Neuronal stem cell (in vitro differentiated cells): ENCODE measurements at regions not wholly inside any gene's neighbourhood (a gene's known extent, or its start where the extent isn't known, plus 50 kb on each side); places are given as distances from the start of the nearest gene placed in this dataset.
A peak's percentile ranks its signal among the peaks of the same experiment; 100 is the strongest.

ENCODE experiments used
- DNase-seq: peaks from one replicate; pipeline ENCODE4 v3.0.0-alpha.2; 2013; ENCODE audit warnings: low spot score
- H2AFZ ChIP-seq: one replicate; pipeline ENCODE4 v1.6.1; 2013; ENCODE audit warnings: mild to moderate bottlenecking, low read length, inconsistent platforms
- H2AK5ac ChIP-seq: 2 replicates; pipeline ENCODE4 v1.6.1; 2013; ENCODE audit warnings: low read depth, mild to moderate bottlenecking, inconsistent platforms, low read length, moderate library complexity, mixed read lengths
- H2BK120ac ChIP-seq: 2 replicates; pipeline ENCODE4 v1.6.1; 2013; ENCODE audit warnings: low read depth, mild to moderate bottlenecking, inconsistent platforms, low read length, moderate library complexity, mixed read lengths
- H2BK12ac ChIP-seq: one replicate; pipeline ENCODE4 v1.6.1; 2013; ENCODE audit warnings: low read length, inconsistent platforms
- H2BK15ac ChIP-seq: 2 replicates; pipeline ENCODE4 v1.6.1; 2013; ENCODE audit warnings: mild to moderate bottlenecking, low read length, inconsistent platforms, mixed read lengths
- H2BK5ac ChIP-seq: one replicate; pipeline ENCODE4 v1.6.1; 2013; ENCODE audit warnings: inconsistent platforms, mild to moderate bottlenecking, low read length, moderate library complexity
- H3K14ac ChIP-seq: one replicate; pipeline ENCODE4 v1.6.1; 2013; ENCODE audit warnings: low read length, inconsistent platforms
- H3K18ac ChIP-seq: 2 replicates; pipeline ENCODE4 v1.6.1; 2013; ENCODE audit warnings: low read length, inconsistent platforms
- H3K23ac ChIP-seq: 2 replicates; pipeline ENCODE4 v1.6.1; 2013; ENCODE audit warnings: low read depth, mild to moderate bottlenecking, mixed read lengths, low read length, inconsistent platforms; ENCODE audit not compliant: poor library complexity
- H3K27ac ChIP-seq: replicated peaks from 3 replicates; pipeline ENCODE4 v1.5.1; 2013; ENCODE audit warnings: low read length, inconsistent platforms
- H3K27me3 ChIP-seq, 3 experiments: 2 replicates each; pipeline ENCODE4 v1.6.1; 2013; ENCODE audit warnings: low read length in 3 of 3, mild to moderate bottlenecking in 2 of 3, inconsistent platforms in 1 of 3, low read depth in 1 of 3, mixed read lengths in 1 of 3, moderate library complexity in 1 of 3; ENCODE audit not compliant: control insufficient read depth in 3 of 3, insufficient read depth in 3 of 3
- H3K36me3 ChIP-seq, 2 donors: replicated peaks in 1 of 2; 2 replicates each; pipeline ENCODE4 v1.6.1; 2013; ENCODE audit warnings: low read length in 2 of 2; ENCODE audit not compliant: control insufficient read depth in 2 of 2, insufficient read depth in 2 of 2
- H3K4ac ChIP-seq: 2 replicates; pipeline ENCODE4 v1.6.1; 2013; ENCODE audit warnings: inconsistent platforms, mild to moderate bottlenecking, low read length, moderate library complexity
- H3K4me1 ChIP-seq, 2 donors: 1 replicate in 1 of 2; 2 replicates in 1 of 2; pipeline ENCODE4 v1.6.1; 2013; ENCODE audit warnings: low read length in 2 of 2, low read depth in 1 of 2; ENCODE audit not compliant: control insufficient read depth in 2 of 2, insufficient read depth in 1 of 2
- H3K4me2 ChIP-seq: one replicate; pipeline ENCODE4 v1.6.1; 2013; ENCODE audit warnings: mild to moderate bottlenecking, low read length, inconsistent platforms; ENCODE audit not compliant: insufficient read depth, poor library complexity, severe bottlenecking
- H3K4me3 ChIP-seq, 2 donors: 2 replicates each; pipeline ENCODE4 v1.5.1; 2013; ENCODE audit warnings: low read length in 2 of 2, mild to moderate bottlenecking in 2 of 2, inconsistent platforms in 1 of 2, moderate library complexity in 1 of 2
- H3K79me1 ChIP-seq: one replicate; pipeline ENCODE4 v1.6.1; 2013; ENCODE audit warnings: low read depth, mild to moderate bottlenecking, inconsistent platforms, low read length, moderate library complexity
- H3K9ac ChIP-seq: one replicate; pipeline ENCODE4 v1.6.1; 2013; ENCODE audit warnings: mild to moderate bottlenecking, low read depth, low read length, inconsistent platforms; ENCODE audit not compliant: poor library complexity
- H3K9me3 ChIP-seq, 2 donors: replicated peaks in 1 of 2; 2 replicates each; pipeline versions ENCODE3 to v1.6.1; 2013; ENCODE audit warnings: low read length in 2 of 2, mild to moderate bottlenecking in 2 of 2, inconsistent platforms in 1 of 2, low read depth in 1 of 2, mixed read lengths in 1 of 2, moderate library complexity in 1 of 2; ENCODE audit not compliant: control insufficient read depth in 2 of 2, insufficient read depth in 1 of 2
- H4K8ac ChIP-seq: one replicate; pipeline ENCODE4 v1.6.1; 2013; ENCODE audit warnings: low read depth, mild to moderate bottlenecking, inconsistent platforms, low read length, moderate library complexity
- H4K91ac ChIP-seq: one replicate; pipeline ENCODE4 v1.6.1; 2013; ENCODE audit warnings: low read length, low read depth, mild to moderate bottlenecking, inconsistent platforms; ENCODE audit not compliant: poor library complexity
- WGBS, 2 donors: extraction: QIAGEN DNeasy Blood & Tissue Kit; methylation state at CpG; one replicate each; pipeline ENCODE4 v1.1.7; 2013; ENCODE audit warnings: missing lambda C conversion rate in 2 of 2, mixed read lengths in 1 of 2; ENCODE audit not compliant: insufficient read length in 2 of 2, insufficient replicate concordance in 1 of 2; ENCODE audit errors: extremely low coverage in 2 of 2; 5-methylcytosine and 5-hydroxymethylcytosine counted together

DNA sequence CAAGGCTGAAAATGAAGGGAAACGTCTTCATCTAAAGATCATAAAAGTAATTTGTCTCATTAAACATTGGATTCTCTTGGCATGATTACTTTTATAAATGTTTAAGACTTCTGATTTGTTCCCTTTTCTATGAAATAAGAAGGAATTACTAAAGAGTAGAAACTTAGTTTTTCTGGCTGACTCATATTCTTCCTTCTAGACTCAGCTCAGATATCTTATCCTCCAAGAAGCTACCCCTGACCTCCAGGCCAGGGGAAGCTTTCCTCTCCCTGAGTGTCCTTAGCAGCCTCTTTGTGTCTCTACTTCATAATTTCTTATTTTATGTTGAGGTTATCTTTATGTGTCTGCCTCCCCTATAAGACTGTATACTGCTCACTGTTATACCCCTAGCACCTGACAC, 291.9 kb upstream of the STT3B start:
- Histone ChIP-seq H2BK15ac (no peak overlapping the region), H3K4ac (no peak overlapping the region), H3K4me1 (peaks cover 0 to 7% of the 10 kb centered on the region in 2 donors), H3K4me3 (no peak overlapping the region), H2BK5ac (no peak overlapping the region), H2BK120ac (no peak overlapping the region), H3K9ac (no peak overlapping the region), H2AK5ac (no peak overlapping the region), H3K4me2 (no peak overlapping the region), H2AFZ (no peak overlapping the region), H4K91ac (no peak overlapping the region), H3K79me1 (no peaks in the 10 kb centered on the region), H2BK12ac (no peak overlapping the region), H3K27me3 (no peaks in the 10 kb centered on the region), H3K36me3 (no peaks in the 10 kb centered on the region), H4K8ac (no peak overlapping the region), H3K23ac (no peak overlapping the region), H3K9me3 (no peaks in the 10 kb centered on the region), H3K18ac (no peak overlapping the region), H3K27ac (no peak overlapping the region), H3K14ac (no peak overlapping the region)
- WGBS, 2 donors: no CpG with 5 or more reads among the region's 1 CpG
- DNase-seq: no peak

DNA sequence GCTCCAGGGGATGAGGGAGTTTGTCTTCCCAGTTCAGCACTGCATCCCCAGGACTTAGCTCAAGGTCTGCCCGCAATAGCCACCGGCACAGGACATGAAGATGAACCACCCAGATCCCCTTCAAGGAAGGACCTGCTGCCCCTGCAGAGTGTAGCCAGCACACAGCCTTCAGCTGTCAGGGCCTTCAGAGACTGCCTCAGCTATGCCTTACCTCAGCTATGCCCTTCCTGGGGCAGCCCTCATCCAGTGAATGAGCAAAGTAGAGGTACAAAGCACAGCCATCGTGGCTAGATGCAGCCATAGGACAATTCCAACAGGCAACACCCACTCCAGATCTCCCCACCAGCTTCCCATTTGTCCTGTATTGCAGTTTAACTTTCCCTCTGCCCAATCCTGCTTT, 291.2 kb upstream of the STT3B start:
- Histone ChIP-seq H2BK15ac (no peak overlapping the region), H3K14ac (no peak overlapping the region), H3K18ac (peak overlapping the region; percentile 45), H2BK12ac (no peak overlapping the region), H3K27ac (no peak overlapping the region), H3K79me1 (no peaks in the 10 kb centered on the region), H2AFZ (no peak overlapping the region), H3K4me3 (no peak overlapping the region), H3K27me3 (no peaks in the 10 kb centered on the region), H2BK5ac (no peak overlapping the region), H2BK120ac (no peak overlapping the region), H3K9ac (no peak overlapping the region), H3K9me3 (no peaks in the 10 kb centered on the region), H3K4me2 (no peak overlapping the region), H2AK5ac (no peak overlapping the region), H4K91ac (no peak overlapping the region), H3K4me1 (peaks cover 2 to 11% of the 10 kb centered on the region in 2 donors), H3K36me3 (no peaks in the 10 kb centered on the region), H3K23ac (no peak overlapping the region), H4K8ac (no peak overlapping the region), H3K4ac (no peak overlapping the region)
- no CpG with 5 or more reads among the region's 3 CpGs for WGBS, 2 donors
- DNase-seq: no peak

DNA sequence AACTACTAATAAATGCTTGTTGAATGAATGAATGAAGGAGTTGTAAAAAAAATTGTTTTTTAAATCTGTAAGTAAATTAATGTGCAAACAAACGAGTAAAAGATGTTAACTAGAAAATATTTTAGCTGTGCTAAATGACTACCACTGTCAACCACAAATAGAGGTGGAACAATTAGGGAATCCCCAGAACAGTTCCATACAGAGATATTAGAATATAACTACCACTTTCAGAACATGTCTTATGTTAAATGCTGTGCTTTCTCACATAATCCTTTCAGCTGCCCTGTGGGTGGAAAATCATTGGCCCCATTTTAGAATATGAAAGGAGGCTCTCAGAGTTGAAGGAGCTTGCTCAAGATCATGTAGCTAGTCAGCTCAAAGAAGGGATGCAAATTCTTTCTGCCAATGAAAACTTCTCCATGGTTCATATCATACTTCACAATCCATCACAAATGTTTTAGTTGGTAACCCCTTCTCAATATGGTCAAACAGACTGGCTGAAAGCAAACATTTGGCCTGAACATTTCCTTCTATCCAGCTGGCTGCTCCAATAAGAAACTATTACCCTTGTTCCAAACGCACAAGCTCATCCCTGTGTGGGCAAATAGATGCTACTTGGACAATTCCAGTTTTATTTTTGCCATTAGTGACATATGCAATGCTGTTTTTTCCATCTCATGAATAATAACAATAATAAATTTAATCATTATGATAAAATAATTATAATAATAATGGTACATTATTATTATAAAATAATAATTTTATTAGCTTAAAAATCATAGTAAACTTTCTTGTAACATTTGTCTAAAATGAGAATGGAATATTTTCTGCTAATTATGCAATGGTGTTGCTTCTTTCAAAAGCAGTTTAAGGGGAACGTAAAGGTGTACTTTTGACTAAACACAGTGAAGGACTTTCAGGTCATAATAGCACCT, 290.4 kb upstream of the STT3B start:
- no peaks in the 10 kb centered on the region for H3K79me1 ChIP-seq
- H4K8ac ChIP-seq: no peak overlapping the region
- 100% methylated on average over 1 of the region's 3 CpGs; no CpG with 5 or more reads in 1 of the 2 donors for WGBS, 2 donors
- H2BK15ac ChIP-seq: no peak overlapping the region
- no peak overlapping the region for H2BK120ac ChIP-seq
- H3K27ac ChIP-seq: no peak overlapping the region
- no peaks in the 10 kb centered on the region for H3K36me3 ChIP-seq
- H3K4me3 ChIP-seq: no peak overlapping the region
- H3K9me3 ChIP-seq: no peaks in the 10 kb centered on the region
- H4K91ac ChIP-seq: no peak overlapping the region
- no peak overlapping the region for H3K14ac ChIP-seq
- H2BK5ac ChIP-seq: no peak overlapping the region
- H3K27me3 ChIP-seq: no peaks in the 10 kb centered on the region
- H3K23ac ChIP-seq: no peak overlapping the region
- no peak overlapping the region for H2AK5ac ChIP-seq
- H2BK12ac ChIP-seq: no peak overlapping the region
- no peak overlapping the region for H3K9ac ChIP-seq
- no peak overlapping the region for H2AFZ ChIP-seq
- H3K4me2 ChIP-seq: no peak overlapping the region
- peaks cover 6 to 15% of the 10 kb centered on the region in 2 donors for H3K4me1 ChIP-seq
- no peak overlapping the region for H3K18ac ChIP-seq
- H3K4ac ChIP-seq: no peak overlapping the region
- no peak for DNase-seq

DNA sequence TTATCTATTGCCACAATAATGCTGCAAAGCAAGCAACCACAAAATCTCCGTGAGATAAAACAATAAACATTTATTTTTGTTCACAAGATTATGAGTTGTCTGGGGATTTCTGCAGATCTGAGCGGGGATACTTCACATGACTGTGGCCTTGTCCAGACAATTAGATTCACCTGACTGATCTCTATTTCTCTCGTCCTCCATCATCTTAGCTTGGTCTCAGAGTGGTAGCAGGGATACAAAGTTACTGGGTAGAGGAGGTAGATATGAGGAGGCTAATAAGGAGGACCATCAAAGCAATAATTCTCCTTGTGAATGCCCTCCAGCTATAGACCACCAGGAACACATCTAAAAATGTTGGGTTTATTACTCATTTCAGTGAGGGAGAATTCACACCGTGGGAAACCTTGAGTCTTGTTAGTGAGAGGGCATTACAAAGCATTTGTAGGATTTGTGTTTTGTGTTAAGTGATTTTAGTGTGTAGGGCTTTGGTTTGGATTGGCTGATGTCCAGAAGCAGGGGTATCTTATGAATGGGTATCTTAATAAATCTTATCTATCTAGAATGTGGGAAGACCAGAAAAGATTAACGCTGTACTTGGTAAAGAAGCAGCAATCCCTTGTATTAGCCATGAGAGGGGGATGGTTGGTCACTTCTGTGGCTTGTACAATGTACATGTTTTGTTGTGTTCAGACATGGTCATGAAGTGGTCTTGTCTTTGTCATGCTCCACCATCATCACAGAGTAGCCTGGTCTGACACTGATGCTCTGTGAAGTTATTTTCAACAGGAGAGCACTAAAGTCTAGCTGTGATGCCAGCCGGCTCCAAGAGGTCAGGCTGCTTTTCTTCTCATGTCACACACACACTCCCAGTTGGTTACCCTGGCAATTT, 287.6 kb upstream of the STT3B start:
- Histone ChIP-seq H3K18ac (no peak overlapping the region), H3K27ac (no peak overlapping the region), H2BK15ac (no peak overlapping the region), H4K8ac (no peak overlapping the region), H2AFZ (no peak overlapping the region), H3K36me3 (no peaks in the 10 kb centered on the region), H3K79me1 (no peaks in the 10 kb centered on the region), H3K4me3 (no peak overlapping the region), H2AK5ac (no peak overlapping the region), H3K4ac (no peak overlapping the region), H3K14ac (no peak overlapping the region), H3K9ac (no peak overlapping the region), H3K4me1 (peaks cover 11 to 20% of the 10 kb centered on the region in 2 donors), H2BK12ac (no peak overlapping the region), H3K4me2 (no peak overlapping the region), H3K27me3 (no peaks in the 10 kb centered on the region), H2BK120ac (no peak overlapping the region), H3K23ac (no peak overlapping the region), H4K91ac (no peak overlapping the region), H2BK5ac (no peak overlapping the region), H3K9me3 (no peaks in the 10 kb centered on the region)
- WGBS, 2 donors: no CpG with 5 or more reads among the region's 6 CpGs
- DNase-seq: no peak
